ENCODE measurements at regions not wholly inside any gene's neighbourhood (a gene's known extent, or its start where the extent isn't known, plus 50 kb on each side); places are given as distances from the start of the nearest gene placed in this dataset.

GRCh38 chr1:214178102-214178501, 102.9 kb upstream of the SMYD2 start:
- no peak for TF ChIP-seq EZH2phosphoT487 (IDR thresholded peaks at IDR 0.05; ENCODE audit: borderline replicate concordance, low read length)
- no peak for TF ChIP-seq CTCF (IDR thresholded peaks at IDR 0.05; ENCODE audit: low read depth, low read length, poor library complexity, severe bottlenecking)

All from DOHH2 (cell line).